SK-N-SH (cell line): ENCODE measurements at regions not wholly inside any gene's neighbourhood (a gene's known extent, or its start where the extent isn't known, plus 50 kb on each side); places are given as distances from the start of the nearest gene placed in this dataset.

Experiments
- CTCF ChIA-PET: fragments of 300-600, 350-600 bp; formaldehyde crosslinking; extraction: SDS; loops from one replicate; lab custom pipeline; 2021; lab: Yijun Ruan, JAX
- POLR2A ChIA-PET: fragments of 350-600 bp; sonication (Branson Sonifier 250); formaldehyde crosslinking; extraction: SDS; loops from one replicate; lab custom pipeline; 2020; ENCODE audit warnings: antibody characterized with exemption, inconsistent platforms; lab: Yijun Ruan, JAX
- DNase-seq: peaks from one replicate; pipeline ENCODE4 v3.0.0; 2012
- H2AFZ ChIP-seq: fragments of 200-600 bp; sonication (generic); 2 replicates; pipeline ENCODE4 v1.8.1; 2016; ENCODE audit warnings: antibody characterized with exemption, mild to moderate bottlenecking, low read depth
- H3F3A ChIP-seq: fragments of 200-600 bp; sonication (generic); replicated peaks from 2 replicates; pipeline ENCODE3; 2016; ENCODE audit warnings: antibody characterized with exemption, mild to moderate bottlenecking; ENCODE audit not compliant: insufficient read depth
- H3K27ac ChIP-seq, 2 experiments: fragments of 200-500 bp in 1 of 2; fragments of 200-600 bp in 1 of 2; sonication (Bioruptor generic) in 1 of 2; sonication (generic), shearing (Covaris generic) in 1 of 2; 2 replicates each; pipeline versions ENCODE4 v1.5.1 to v1.6.1; 2014 to 2016; ENCODE audit warnings: low read depth in 2 of 2, inconsistent platforms in 1 of 2, low read length in 1 of 2, mild to moderate bottlenecking in 1 of 2, mixed read lengths in 1 of 2
- H3K27me3 ChIP-seq: fragments of 200-600 bp; sonication (generic), shearing (Covaris generic); 2 replicates; pipeline ENCODE4 v1.6.1; 2016; ENCODE audit warnings: mixed run types; ENCODE audit not compliant: insufficient read depth
- H3K36me3 ChIP-seq, 2 experiments: fragments of 200-500 bp in 1 of 2; fragments of 200-600 bp in 1 of 2; sonication (Bioruptor generic) in 1 of 2; sonication (generic) in 1 of 2; replicated peaks in 1 of 2; 2 replicates each; pipeline versions ENCODE3 to v1.5.1; 2014 to 2016; ENCODE audit warnings: low read length in 1 of 2, mild to moderate bottlenecking in 1 of 2; ENCODE audit not compliant: insufficient read depth in 2 of 2, control insufficient read depth in 1 of 2
- H3K4me1 ChIP-seq, 2 experiments: fragments of 200-500 bp in 1 of 2; fragments of 200-600 bp in 1 of 2; sonication (Bioruptor generic) in 1 of 2; sonication (generic), shearing (Covaris generic) in 1 of 2; 2 replicates each; pipeline versions ENCODE4 v1.5.1 to v1.6.1; 2014 to 2016; ENCODE audit warnings: low read depth in 1 of 2, low read length in 1 of 2, mixed run types in 1 of 2; ENCODE audit not compliant: insufficient read depth in 2 of 2, control insufficient read depth in 1 of 2
- H3K4me2 ChIP-seq: fragments of 200-600 bp; sonication (generic), shearing (Covaris generic); 2 replicates; pipeline ENCODE4 v1.6.1; 2017; ENCODE audit warnings: mixed run types
- H3K4me3 ChIP-seq, 2 experiments: fragments of 200-500 bp in 1 of 2; fragments of 200-600 bp in 1 of 2; sonication (Bioruptor generic) in 1 of 2; sonication (generic), shearing (Covaris generic) in 1 of 2; 2 replicates each; pipeline versions ENCODE4 v1.5.1 to v1.8.1; 2014 to 2016; ENCODE audit warnings: low read depth in 2 of 2, inconsistent platforms in 1 of 2, low read length in 1 of 2, mild to moderate bottlenecking in 1 of 2, mixed read lengths in 1 of 2, moderate library complexity in 1 of 2
- H3K79me2 ChIP-seq: fragments of 200-600 bp; sonication (generic); 2 replicates; pipeline ENCODE4 v1.8.1; 2017; ENCODE audit warnings: mild to moderate bottlenecking; ENCODE audit not compliant: insufficient read depth
- H3K9ac ChIP-seq: fragments of 200-600 bp; sonication (generic); 2 replicates; pipeline ENCODE4 v1.6.1; 2017; ENCODE audit warnings: mixed run types
- H3K9me2 ChIP-seq: fragments of 200-600 bp; sonication (generic); 2 replicates; pipeline ENCODE4 v1.6.1; 2017; ENCODE audit warnings: mixed run types
- H3K9me3 ChIP-seq: fragments of 200-600 bp; sonication (generic); 2 replicates; pipeline ENCODE4 v1.6.1; 2017; ENCODE audit warnings: mixed run types, mild to moderate bottlenecking, moderate library complexity
- H4K20me1 ChIP-seq: fragments of 200-600 bp; sonication (generic); 2 replicates; pipeline ENCODE4 v1.6.1; 2017; ENCODE audit warnings: mild to moderate bottlenecking, mixed run types; ENCODE audit not compliant: insufficient read depth
- CHD2 ChIP-seq: fragments of 150-350 bp; IDR thresholded peaks from 2 replicates; pipeline ENCODE4 v1.6.1; 2018; ENCODE audit warnings: low read length; ENCODE audit not compliant: partially characterized antibody
- ELF1 ChIP-seq: IDR thresholded peaks from 2 replicates; pipeline ENCODE4 v1.4.0; 2012
- NRF1 ChIP-seq: IDR thresholded peaks from 2 replicates; pipeline ENCODE4 v1.6.1; 2012; ENCODE audit warnings: low read depth, mild to moderate bottlenecking, low read length
- RAD21 ChIP-seq: IDR thresholded peaks from 2 replicates; pipeline ENCODE4 v1.6.1; 2012; ENCODE audit warnings: mild to moderate bottlenecking, low read length
- TCF12 ChIP-seq: IDR thresholded peaks from 2 replicates; pipeline ENCODE4 v1.4.0; 2012
- YY1 ChIP-seq: IDR thresholded peaks from 2 replicates; pipeline ENCODE4 v1.4.0; 2012; ENCODE audit warnings: low read depth, mild to moderate bottlenecking
- WGBS: methylation state at CpG from one replicate; pipeline ENCODE4 v1.1.6; 2017; ENCODE audit warnings: low lambda C conversion rate; 5-methylcytosine and 5-hydroxymethylcytosine counted together
- TF ChIP-seq, protein P1 (sequence below): IDR thresholded peaks from 2 replicates; pipeline ENCODE4; 2012
- TF ChIP-seq, protein P2 (sequence below): IDR thresholded peaks from 2 replicates; pipeline ENCODE4 v1.4.0; 2012; ENCODE audit warnings: low read depth, borderline replicate concordance
- TF ChIP-seq, protein P3 (sequence below): fragments of 150-350 bp; IDR thresholded peaks from 2 replicates; pipeline ENCODE4 v1.6.1; 2017; ENCODE audit warnings: antibody characterized with exemption, low read length, low read depth, borderline replicate concordance
- TF ChIP-seq, protein P4 (sequence below): IDR thresholded peaks from 2 replicates; pipeline ENCODE4 v1.6.1; 2012; ENCODE audit warnings: mild to moderate bottlenecking, low read depth, low read length, moderate library complexity
- TF ChIP-seq, protein P5 (sequence below): IDR thresholded peaks from 2 replicates; pipeline ENCODE4 v1.4.0; 2012; ENCODE audit warnings: low read depth

DNA sequence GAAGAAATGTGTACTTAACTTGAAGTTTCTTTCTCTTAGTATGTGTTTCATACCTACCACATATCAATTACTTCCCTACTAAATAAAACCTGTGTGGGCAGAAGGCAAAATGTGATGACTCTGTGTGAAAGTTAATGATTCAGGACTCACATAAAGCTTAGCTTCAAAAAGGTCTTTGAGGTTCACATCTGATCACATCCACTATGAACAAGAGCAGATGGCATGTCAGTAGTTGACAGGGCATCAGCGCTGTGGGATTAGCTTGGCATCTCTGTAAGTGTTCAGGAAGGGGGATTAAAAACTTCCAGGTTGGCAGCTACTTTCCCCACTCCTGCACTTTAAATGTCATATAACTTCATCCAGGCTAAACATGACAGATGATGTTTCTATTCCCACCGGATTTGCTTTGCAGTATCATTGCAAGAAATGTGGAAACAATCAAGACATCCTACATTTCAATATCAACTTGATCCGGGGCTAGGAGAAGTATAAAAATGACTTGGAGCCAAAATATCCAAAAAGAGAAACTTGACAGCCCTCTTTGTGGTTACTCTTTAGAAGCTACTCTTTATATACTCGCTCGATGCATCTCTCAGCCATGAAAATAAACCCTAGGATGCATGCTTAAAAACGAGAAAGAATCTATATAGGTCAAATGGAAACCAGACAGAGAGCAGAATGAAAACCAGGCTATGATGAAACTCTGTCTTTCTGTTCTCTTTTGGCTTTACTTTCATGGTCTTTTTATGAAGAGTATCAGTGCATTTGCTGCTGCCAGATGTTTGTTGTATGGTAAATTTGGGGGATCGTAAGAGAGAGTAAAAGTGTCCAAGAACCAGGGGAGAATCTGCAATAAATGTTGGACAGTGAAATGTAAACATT lies 273.1 kb upstream of the ALCAM start:
- H3K9me3 ChIP-seq = no peaks in the 10 kb centered on the region
- DNase-seq = no peak
- WGBS = 61% methylated on average over 7 of the region's 7 CpGs
- H3K4me1 ChIP-seq = no peaks in the 10 kb centered on the region
- H3K27me3 ChIP-seq = no peaks in the 10 kb centered on the region
- H3K36me3 ChIP-seq = no peaks in the 10 kb centered on the region
- H3F3A ChIP-seq = no peaks in the 10 kb centered on the region
- TF ChIP-seq, protein P1, sequence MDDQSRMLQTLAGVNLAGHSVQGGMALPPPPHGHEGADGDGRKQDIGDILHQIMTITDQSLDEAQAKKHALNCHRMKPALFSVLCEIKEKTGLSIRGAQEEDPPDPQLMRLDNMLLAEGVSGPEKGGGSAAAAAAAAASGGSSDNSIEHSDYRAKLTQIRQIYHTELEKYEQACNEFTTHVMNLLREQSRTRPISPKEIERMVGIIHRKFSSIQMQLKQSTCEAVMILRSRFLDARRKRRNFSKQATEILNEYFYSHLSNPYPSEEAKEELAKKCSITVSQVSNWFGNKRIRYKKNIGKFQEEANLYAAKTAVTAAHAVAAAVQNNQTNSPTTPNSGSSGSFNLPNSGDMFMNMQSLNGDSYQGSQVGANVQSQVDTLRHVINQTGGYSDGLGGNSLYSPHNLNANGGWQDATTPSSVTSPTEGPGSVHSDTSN = no peak
- TF ChIP-seq CHD2 = no peak
- TF ChIP-seq TCF12 = no peak
- TF ChIP-seq, protein P2, sequence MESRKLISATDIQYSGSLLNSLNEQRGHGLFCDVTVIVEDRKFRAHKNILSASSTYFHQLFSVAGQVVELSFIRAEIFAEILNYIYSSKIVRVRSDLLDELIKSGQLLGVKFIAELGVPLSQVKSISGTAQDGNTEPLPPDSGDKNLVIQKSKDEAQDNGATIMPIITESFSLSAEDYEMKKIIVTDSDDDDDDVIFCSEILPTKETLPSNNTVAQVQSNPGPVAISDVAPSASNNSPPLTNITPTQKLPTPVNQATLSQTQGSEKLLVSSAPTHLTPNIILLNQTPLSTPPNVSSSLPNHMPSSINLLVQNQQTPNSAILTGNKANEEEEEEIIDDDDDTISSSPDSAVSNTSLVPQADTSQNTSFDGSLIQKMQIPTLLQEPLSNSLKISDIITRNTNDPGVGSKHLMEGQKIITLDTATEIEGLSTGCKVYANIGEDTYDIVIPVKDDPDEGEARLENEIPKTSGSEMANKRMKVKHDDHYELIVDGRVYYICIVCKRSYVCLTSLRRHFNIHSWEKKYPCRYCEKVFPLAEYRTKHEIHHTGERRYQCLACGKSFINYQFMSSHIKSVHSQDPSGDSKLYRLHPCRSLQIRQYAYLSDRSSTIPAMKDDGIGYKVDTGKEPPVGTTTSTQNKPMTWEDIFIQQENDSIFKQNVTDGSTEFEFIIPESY = no peak
- TF ChIP-seq, protein P3, sequence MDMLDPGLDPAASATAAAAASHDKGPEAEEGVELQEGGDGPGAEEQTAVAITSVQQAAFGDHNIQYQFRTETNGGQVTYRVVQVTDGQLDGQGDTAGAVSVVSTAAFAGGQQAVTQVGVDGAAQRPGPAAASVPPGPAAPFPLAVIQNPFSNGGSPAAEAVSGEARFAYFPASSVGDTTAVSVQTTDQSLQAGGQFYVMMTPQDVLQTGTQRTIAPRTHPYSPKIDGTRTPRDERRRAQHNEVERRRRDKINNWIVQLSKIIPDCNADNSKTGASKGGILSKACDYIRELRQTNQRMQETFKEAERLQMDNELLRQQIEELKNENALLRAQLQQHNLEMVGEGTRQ = no peak
- no peak for TF ChIP-seq RAD21
- H4K20me1 ChIP-seq = no peaks in the 10 kb centered on the region
- no peaks in the 10 kb centered on the region for H3K9me2 ChIP-seq
- H3K9ac ChIP-seq = no peak overlapping the region
- ChIA-PET POLR2A (no interaction called here), CTCF (no interaction called here)
- no peak overlapping the region for H3K27ac ChIP-seq
- H3K4me2 ChIP-seq = no peak overlapping the region
- no peaks in the 10 kb centered on the region for H3K79me2 ChIP-seq
- H3K4me3 ChIP-seq = no peak overlapping the region
- H2AFZ ChIP-seq = no peak overlapping the region

DNA sequence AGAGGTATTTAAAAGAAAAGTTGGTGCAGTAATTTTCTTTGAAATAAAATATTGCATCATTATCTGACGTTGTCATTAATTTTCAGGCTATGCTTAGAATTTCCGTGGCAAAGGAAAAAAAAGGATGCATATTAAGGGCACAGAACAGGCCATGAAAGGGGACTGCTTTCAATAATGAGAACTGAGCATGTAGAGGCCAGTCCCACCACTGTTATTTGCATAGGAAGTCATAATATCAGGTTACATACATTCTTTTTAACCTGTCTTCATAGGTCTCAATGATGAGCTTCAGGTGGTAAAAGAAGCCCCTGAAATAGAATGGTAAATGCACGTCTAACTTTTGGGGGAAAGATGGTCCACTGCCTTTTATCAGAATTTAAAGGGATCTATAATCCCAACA lies 272.1 kb upstream of the ALCAM start:
- CTCF ChIA-PET = interaction anchor here (0.9 to 1.0 kb wide), 2 partner anchors 14 to 15 kb away, joined by 3 read pairs; no protein-coding TSS in a partner anchor
- 61% methylated on average over 3 of the region's 3 CpGs for WGBS

More for the DNA sequence above, 272.1 kb upstream of the ALCAM start:
- TF ChIP-seq, protein P4, sequence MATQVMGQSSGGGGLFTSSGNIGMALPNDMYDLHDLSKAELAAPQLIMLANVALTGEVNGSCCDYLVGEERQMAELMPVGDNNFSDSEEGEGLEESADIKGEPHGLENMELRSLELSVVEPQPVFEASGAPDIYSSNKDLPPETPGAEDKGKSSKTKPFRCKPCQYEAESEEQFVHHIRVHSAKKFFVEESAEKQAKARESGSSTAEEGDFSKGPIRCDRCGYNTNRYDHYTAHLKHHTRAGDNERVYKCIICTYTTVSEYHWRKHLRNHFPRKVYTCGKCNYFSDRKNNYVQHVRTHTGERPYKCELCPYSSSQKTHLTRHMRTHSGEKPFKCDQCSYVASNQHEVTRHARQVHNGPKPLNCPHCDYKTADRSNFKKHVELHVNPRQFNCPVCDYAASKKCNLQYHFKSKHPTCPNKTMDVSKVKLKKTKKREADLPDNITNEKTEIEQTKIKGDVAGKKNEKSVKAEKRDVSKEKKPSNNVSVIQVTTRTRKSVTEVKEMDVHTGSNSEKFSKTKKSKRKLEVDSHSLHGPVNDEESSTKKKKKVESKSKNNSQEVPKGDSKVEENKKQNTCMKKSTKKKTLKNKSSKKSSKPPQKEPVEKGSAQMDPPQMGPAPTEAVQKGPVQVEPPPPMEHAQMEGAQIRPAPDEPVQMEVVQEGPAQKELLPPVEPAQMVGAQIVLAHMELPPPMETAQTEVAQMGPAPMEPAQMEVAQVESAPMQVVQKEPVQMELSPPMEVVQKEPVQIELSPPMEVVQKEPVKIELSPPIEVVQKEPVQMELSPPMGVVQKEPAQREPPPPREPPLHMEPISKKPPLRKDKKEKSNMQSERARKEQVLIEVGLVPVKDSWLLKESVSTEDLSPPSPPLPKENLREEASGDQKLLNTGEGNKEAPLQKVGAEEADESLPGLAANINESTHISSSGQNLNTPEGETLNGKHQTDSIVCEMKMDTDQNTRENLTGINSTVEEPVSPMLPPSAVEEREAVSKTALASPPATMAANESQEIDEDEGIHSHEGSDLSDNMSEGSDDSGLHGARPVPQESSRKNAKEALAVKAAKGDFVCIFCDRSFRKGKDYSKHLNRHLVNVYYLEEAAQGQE = no peak
- TF ChIP-seq, protein P5, sequence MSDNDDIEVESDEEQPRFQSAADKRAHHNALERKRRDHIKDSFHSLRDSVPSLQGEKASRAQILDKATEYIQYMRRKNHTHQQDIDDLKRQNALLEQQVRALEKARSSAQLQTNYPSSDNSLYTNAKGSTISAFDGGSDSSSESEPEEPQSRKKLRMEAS = no peak
- TF ChIP-seq ELF1 (no peak), YY1 (no peak), NRF1 (no peak)
- TF ChIP-seq, all 33 proteins: peak for 0
- Histone ChIP-seq H3K9ac (no peak overlapping the region), H3K4me2 (no peak overlapping the region), H3K36me3 (no peaks in the 10 kb centered on the region), H3K9me3 (no peaks in the 10 kb centered on the region), H3K4me3 (no peak overlapping the region), H2AFZ (no peak overlapping the region), H3K79me2 (no peaks in the 10 kb centered on the region), H3K4me1 (no peaks in the 10 kb centered on the region), H3K27me3 (no peaks in the 10 kb centered on the region), H4K20me1 (no peaks in the 10 kb centered on the region), H3F3A (no peaks in the 10 kb centered on the region), H3K9me2 (no peaks in the 10 kb centered on the region), H3K27ac (no peak overlapping the region)
- POLR2A ChIA-PET = no interaction called here
- DNase-seq = no peak
